Tibial artery (tissue), 4 donors: ENCODE measurements at regions not wholly inside any gene's neighbourhood (a gene's known extent, or its start where the extent isn't known, plus 50 kb on each side); places are given as distances from the start of the nearest gene placed in this dataset.

ENCODE experiments used
- DNase-seq, 2 donors: peaks; one replicate each; pipeline ENCODE4 v3.0.0-alpha.2; 2019
- H3K27ac ChIP-seq, 2 donors: fragments of 200-600 bp; sonication (generic) in 1 of 2; 1 replicate in 1 of 2; 2 replicates in 1 of 2; pipeline ENCODE4 v1.5.1; 2018 to 2019; ENCODE audit warnings: mild to moderate bottlenecking in 1 of 2
- H3K27me3 ChIP-seq, 2 donors: fragments of 200-600 bp; sonication (generic) in 1 of 2; one replicate each; pipeline versions ENCODE4 v1.5.1 to v1.6.0; 2016 to 2019
- H3K36me3 ChIP-seq, 3 donors: fragments of 200-600 bp; sonication (generic) in 2 of 3; one replicate each; pipeline ENCODE4 v1.5.1; 2016 to 2019; ENCODE audit warnings: mild to moderate bottlenecking in 2 of 3
- H3K4me1 ChIP-seq, 4 donors: fragments of 200-600 bp; sonication (generic) in 2 of 4; 1 replicate in 3 of 4; 2 replicates in 1 of 4; pipeline ENCODE4 v1.5.1; 2016 to 2019
- H3K4me3 ChIP-seq, 2 donors: fragments of 200-600 bp; sonication (generic) in 1 of 2; 1 replicate in 1 of 2; 2 replicates in 1 of 2; pipeline ENCODE4 v1.5.1; 2018 to 2019; ENCODE audit warnings: mild to moderate bottlenecking in 2 of 2
- H3K9me3 ChIP-seq, 3 donors: fragments of 200-600 bp; sonication (generic) in 1 of 3; one replicate each; pipeline ENCODE4 v1.5.1; 2016 to 2019
- CTCF ChIP-seq, 2 experiments: fragments of 200-600 bp in 1 of 2; fragments of 450-650 bp in 1 of 2; IDR thresholded peaks; one replicate each; pipeline ENCODE4 v1.5.1; 2017 to 2019; ENCODE audit warnings: antibody characterized with exemption in 2 of 2, mild to moderate bottlenecking in 1 of 2, moderate library complexity in 1 of 2
- intact Hi-C: fragments of 100-400 bp; cut with DNase I; formaldehyde crosslinking; loops from one replicate; pipeline ENCODE4 v1.15.0; 2023; ENCODE audit warnings: low total_unique reads

- Histone ChIP-seq H3K36me3 (no peaks in the 10 kb centered on the region), H3K4me1 (no peaks in the 10 kb centered on the region), H3K27me3 (no peaks in the 10 kb centered on the region), H3K27ac (no peak overlapping the region), H3K9me3 (no peaks in the 10 kb centered on the region), H3K4me3 (no peak overlapping the region)
- DNase-seq, result no peak
- no peak for TF ChIP-seq CTCF (IDR thresholded peaks at IDR 0.05)
- intact Hi-C loops, result no loop called here
Observed at GRCh38 chr14:62003701-62004100, 241.5 kb downstream of the SNAPC1 start.

GRCh38 chr14:62006116-62006731 is 244.0 kb downstream of the SNAPC1 start:
- intact Hi-C loops, result no loop called here
- no peak for TF ChIP-seq CTCF (IDR thresholded peaks at IDR 0.05)
- DNase-seq, result no peak
- H3K4me1 ChIP-seq, result no peaks in the 10 kb centered on the region
- no peak overlapping the region for H3K27ac ChIP-seq
- H3K4me3 ChIP-seq, result no peak overlapping the region
- no peaks in the 10 kb centered on the region for H3K9me3 ChIP-seq
- H3K27me3 ChIP-seq, result no peaks in the 10 kb centered on the region
- no peaks in the 10 kb centered on the region for H3K36me3 ChIP-seq

GRCh38 chr14:62015243-62015642 is 253.0 kb downstream of the SNAPC1 start:
- intact Hi-C loops, result no loop called here
- Histone ChIP-seq H3K27me3 (no peaks in the 10 kb centered on the region), H3K4me3 (no peak overlapping the region), H3K9me3 (no peaks in the 10 kb centered on the region), H3K4me1 (no peaks in the 10 kb centered on the region), H3K27ac (no peak overlapping the region), H3K36me3 (no peaks in the 10 kb centered on the region)
- DNase-seq, result no peak
- TF ChIP-seq CTCF (IDR thresholded peaks at IDR 0.05), result no peak

- H3K4me3 ChIP-seq, result no peak overlapping the region
- H3K36me3 ChIP-seq, result no peaks in the 10 kb centered on the region
- no peak for TF ChIP-seq CTCF (IDR thresholded peaks at IDR 0.05)
- DNase-seq, result no peak
- no peaks in the 10 kb centered on the region for H3K27me3 ChIP-seq
- intact Hi-C loops, result no loop called here
- H3K4me1 ChIP-seq, result no peaks in the 10 kb centered on the region
- H3K9me3 ChIP-seq, result no peaks in the 10 kb centered on the region
- no peak overlapping the region for H3K27ac ChIP-seq
Observed at GRCh38 chr14:62015945-62016344, 253.7 kb downstream of the SNAPC1 start.

- Histone ChIP-seq H3K9me3 (no peaks in the 10 kb centered on the region), H3K36me3 (no peaks in the 10 kb centered on the region), H3K4me3 (no peak overlapping the region), H3K27ac (no peak overlapping the region), H3K4me1 (no peaks in the 10 kb centered on the region), H3K27me3 (no peaks in the 10 kb centered on the region)
- intact Hi-C loops, result no loop called here
- DNase-seq, result no peak
- TF ChIP-seq CTCF (IDR thresholded peaks at IDR 0.05), result no peak
Observed at GRCh38 chr14:62017651-62018230, 255.5 kb downstream of the SNAPC1 start.
